HEK293 (cell line): ENCODE measurements at regions not wholly inside any gene's neighbourhood (a gene's known extent, or its start where the extent isn't known, plus 50 kb on each side); places are given as distances from the start of the nearest gene placed in this dataset.
A peak's percentile ranks its signal among the peaks of the same experiment; 100 is the strongest.

Experiments used
- CTCF ChIA-PET: fragments of 350-600 bp; formaldehyde crosslinking; extraction: SDS; loops from one replicate; lab custom pipeline; 2021; ENCODE audit warnings: antibody characterized with exemption; lab: Yijun Ruan, JAX
- POLR2A ChIA-PET: fragments of 300-600 bp; formaldehyde crosslinking; extraction: SDS; loops from one replicate; lab custom pipeline; 2020; ENCODE audit warnings: antibody characterized with exemption, inconsistent platforms; lab: Yijun Ruan, JAX
- H3K27ac ChIP-seq: fragments of 200-500 bp; sonication (Bioruptor generic); 2 replicates; pipeline ENCODE4 v1.5.1; 2014; ENCODE audit warnings: low read depth, low read length, control low read depth, inconsistent platforms; ENCODE audit errors: extremely low read depth
- H3K36me3 ChIP-seq, 2 experiments: fragments of 200-500 bp in 1 of 2; sonication (Bioruptor generic) in 1 of 2; 1 replicate in 1 of 2; 2 replicates in 1 of 2; pipeline ENCODE4 v1.5.1; 2014 to 2017; ENCODE audit warnings: inconsistent platforms in 2 of 2, low read length in 2 of 2; ENCODE audit not compliant: control insufficient read depth in 2 of 2, insufficient read depth in 1 of 2
- H3K4me1 ChIP-seq: fragments of 200-500 bp; sonication (Bioruptor generic); 2 replicates; pipeline ENCODE4 v1.5.1; 2014; ENCODE audit warnings: mild to moderate bottlenecking, low read length, inconsistent platforms; ENCODE audit not compliant: control insufficient read depth, insufficient read depth
- H3K4me3 ChIP-seq: 2 replicates; pipeline ENCODE4 v1.5.1; 2011; ENCODE audit warnings: low read depth, mild to moderate bottlenecking, control low read depth, low read length, moderate library complexity
- H3K9me3 ChIP-seq: fragments of 200-500 bp; sonication (Bioruptor generic); 2 replicates; pipeline ENCODE4 v1.5.1; 2014; ENCODE audit warnings: low read depth, low read length, inconsistent platforms; ENCODE audit not compliant: control insufficient read depth, insufficient read depth
- EGR2 ChIP-seq: fragments of 450-650 bp; formaldehyde crosslinking; IDR thresholded peaks from 2 replicates; pipeline ENCODE4 v1.5.1; 2016; ENCODE audit warnings: low read depth, missing biosample characterization, missing genetic modification characterization
- GFI1B ChIP-seq: fragments of 450-650 bp; formaldehyde crosslinking; IDR thresholded peaks from 2 replicates; pipeline ENCODE4 v1.5.1; 2016; ENCODE audit warnings: missing biosample characterization, missing genetic modification characterization
- GLI2 ChIP-seq: fragments of 450-650 bp; formaldehyde crosslinking; IDR thresholded peaks from 2 replicates; pipeline ENCODE4; 2017; ENCODE audit warnings: missing biosample characterization, missing genetic modification characterization, low read depth, borderline replicate concordance
- HOXD13 ChIP-seq: sonication (generic); formaldehyde crosslinking; IDR thresholded peaks from 2 replicates; pipeline ENCODE4 v1.8.0; 2022; ENCODE audit warnings: missing genetic modification reagents, borderline replicate concordance
- KLF1 ChIP-seq: fragments of 450-650 bp; formaldehyde crosslinking; IDR thresholded peaks from 2 replicates; pipeline ENCODE4 v1.5.1; 2016; ENCODE audit warnings: missing biosample characterization, missing genetic modification characterization
- KLF17 ChIP-seq: fragments of 450-650 bp; formaldehyde crosslinking; IDR thresholded peaks from 2 replicates; pipeline ENCODE4 v1.5.1; 2016; ENCODE audit warnings: missing biosample characterization, missing genetic modification characterization
- MEIS1 ChIP-seq: sonication (generic); formaldehyde crosslinking; IDR thresholded peaks from 2 replicates; pipeline ENCODE4 v1.8.1; 2022; ENCODE audit warnings: missing genetic modification reagents, mild to moderate bottlenecking, borderline replicate concordance
- SCRT2 ChIP-seq: fragments of 450-650 bp; formaldehyde crosslinking; IDR thresholded peaks from 2 replicates; pipeline ENCODE4 v1.5.1; 2016; ENCODE audit warnings: missing biosample characterization, missing genetic modification characterization
- ZBTB48 ChIP-seq: fragments of 450-650 bp; formaldehyde crosslinking; IDR thresholded peaks from 2 replicates; pipeline ENCODE4 v1.5.1; 2016; ENCODE audit warnings: missing biosample characterization, missing genetic modification characterization
- ZFHX2 ChIP-seq: fragments of 450-650 bp; formaldehyde crosslinking; conservative IDR thresholded peaks from 2 replicates; pipeline ENCODE4 v1.5.1; 2016; ENCODE audit warnings: missing biosample characterization, missing genetic modification characterization
- ZFP3 ChIP-seq: fragments of 450-650 bp; formaldehyde crosslinking; IDR thresholded peaks from 2 replicates; pipeline ENCODE4 v1.5.1; 2016; ENCODE audit warnings: low read depth, missing biosample characterization, missing genetic modification characterization
- ZNF138 ChIP-seq: fragments of 450-650 bp; formaldehyde crosslinking; IDR thresholded peaks from 2 replicates; pipeline ENCODE4 v1.5.1; 2016; ENCODE audit warnings: missing biosample characterization, missing genetic modification characterization, borderline replicate concordance
- ZNF146 ChIP-seq: fragments of 450-650 bp; formaldehyde crosslinking; IDR thresholded peaks from 2 replicates; pipeline ENCODE4 v1.5.1; 2016; ENCODE audit warnings: missing biosample characterization, missing genetic modification characterization
- ZNF155 ChIP-seq: fragments of 450-650 bp; formaldehyde crosslinking; IDR thresholded peaks from 2 replicates; pipeline ENCODE4 v1.5.1; 2016; ENCODE audit warnings: missing biosample characterization, missing genetic modification characterization
- ZNF311 ChIP-seq: fragments of 450-650 bp; formaldehyde crosslinking; IDR thresholded peaks from 2 replicates; pipeline ENCODE4 v1.5.1; 2017; ENCODE audit warnings: missing biosample characterization, missing genetic modification characterization, borderline replicate concordance
- ZNF335 ChIP-seq: fragments of 450-650 bp; formaldehyde crosslinking; conservative IDR thresholded peaks from 2 replicates; pipeline ENCODE4 v1.5.1; 2016; ENCODE audit warnings: missing biosample characterization, missing genetic modification characterization
- ZNF341 ChIP-seq: fragments of 450-650 bp; formaldehyde crosslinking; IDR thresholded peaks from 2 replicates; pipeline ENCODE4; 2016; ENCODE audit warnings: low read depth, missing biosample characterization, missing genetic modification characterization
- ZNF660 ChIP-seq: fragments of 450-650 bp; IDR thresholded peaks from 2 replicates; pipeline ENCODE4 v1.5.1; 2018; ENCODE audit warnings: missing biosample characterization, mild to moderate bottlenecking, missing genetic modification characterization
- ZSCAN23 ChIP-seq: fragments of 450-650 bp; formaldehyde crosslinking; IDR thresholded peaks from 2 replicates; pipeline ENCODE4 v1.5.1; 2016; ENCODE audit warnings: missing biosample characterization, missing genetic modification characterization
- TF ChIP-seq, protein P1 (sequence below): fragments of 450-650 bp; formaldehyde crosslinking; optimal IDR thresholded peaks from 2 replicates; pipeline ENCODE3; 2016; ENCODE audit warnings: missing biosample characterization, mild to moderate bottlenecking, missing genetic modification characterization
- TF ChIP-seq, protein P2 (sequence below): fragments of 450-650 bp; formaldehyde crosslinking; IDR thresholded peaks from 2 replicates; pipeline ENCODE4 v1.5.1; 2016; ENCODE audit warnings: missing biosample characterization, missing genetic modification characterization, borderline replicate concordance

DNA sequence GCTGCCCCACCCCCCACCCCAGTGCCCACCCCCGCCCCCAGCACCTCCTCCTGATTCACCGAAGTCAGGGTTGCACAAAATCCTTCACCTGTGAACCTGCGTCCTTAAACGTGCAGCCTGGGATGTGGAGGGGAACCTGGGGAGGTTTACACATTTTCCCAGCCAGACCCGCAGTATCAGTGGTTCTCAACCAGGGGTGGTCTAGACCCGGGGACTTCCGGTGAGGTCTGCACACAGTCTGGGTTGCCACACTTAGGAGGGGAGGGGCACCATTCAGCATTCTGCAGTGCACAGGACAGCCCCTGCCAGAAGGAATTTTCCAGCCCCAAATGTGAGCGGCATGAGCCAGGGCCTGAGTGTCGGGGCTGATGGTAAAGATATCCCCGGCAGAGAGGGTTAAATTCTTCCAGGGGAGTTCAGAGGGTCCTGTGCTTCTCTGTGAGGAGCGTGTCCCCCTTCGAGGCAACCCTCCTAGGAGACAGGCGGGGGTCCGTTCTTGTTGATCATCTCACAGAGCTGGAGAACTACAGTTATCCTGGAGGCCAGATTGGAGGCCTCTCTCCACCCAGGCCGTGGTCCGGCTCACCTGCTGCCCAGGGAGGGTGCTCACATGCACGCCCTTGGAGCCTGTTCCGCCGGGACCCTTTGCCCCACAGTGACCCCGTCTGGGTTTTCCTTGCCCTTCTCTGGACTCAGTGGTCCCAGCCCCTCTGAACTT lies 113.6 kb downstream of the SIK1 start:
- Histone ChIP-seq H3K4me1 (no peaks in the 10 kb centered on the region), H3K9me3 (no peaks in the 10 kb centered on the region; the same call in 1 of the 2 replicates), H3K4me3 (no peak overlapping the region), H3K27ac (no peak overlapping the region), H3K36me3 (no peaks in the 10 kb centered on the region)
- CTCF ChIA-PET, result no interaction called here
- TF ChIP-seq GFI1B (tag by site-specific recombination), result no peak
- POLR2A ChIA-PET, result no interaction called here

DNA sequence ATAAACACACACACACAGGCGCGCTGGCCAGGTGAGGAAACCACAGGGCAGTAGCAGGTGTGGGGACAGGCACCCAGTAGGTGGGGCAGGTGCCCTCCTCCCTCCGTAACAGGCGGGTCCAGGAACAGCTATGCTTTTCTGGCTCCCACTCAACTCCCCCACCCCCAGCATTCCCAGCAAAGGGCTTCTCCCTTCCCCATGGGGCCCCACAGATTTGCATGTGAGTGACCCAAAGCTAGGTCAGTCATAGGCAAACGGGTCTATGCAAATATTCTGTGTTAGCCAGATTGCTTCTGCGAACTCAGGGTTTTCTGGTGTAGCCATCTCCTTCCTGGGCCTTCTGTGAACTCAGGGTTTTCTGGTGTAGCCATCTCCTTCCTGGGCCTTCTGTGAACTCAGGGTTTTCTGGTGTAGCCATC lies 114.2 kb downstream of the SIK1 start:
- no peak overlapping the region for H3K4me3 ChIP-seq
- no peak overlapping the region for H3K27ac ChIP-seq
- ChIA-PET CTCF (no interaction called here), POLR2A (no interaction called here)
- H3K9me3 ChIP-seq, result no peaks in the 10 kb centered on the region
- no peaks in the 10 kb centered on the region for H3K4me1 ChIP-seq
- no peaks in the 10 kb centered on the region for H3K36me3 ChIP-seq
- TF ChIP-seq ZFHX2 (tag by site-specific recombination), result peak; percentile 40; the same call in 1 of the 2 replicates
- no peak for TF ChIP-seq KLF17 (tag by site-specific recombination)
- no peak for TF ChIP-seq ZSCAN23 (tag by site-specific recombination)
- peak; percentile 46 for TF ChIP-seq KLF1 (tag by site-specific recombination)
- peak; percentile 40 for TF ChIP-seq ZNF335 (tag by site-specific recombination)
- TF ChIP-seq, protein P1, sequence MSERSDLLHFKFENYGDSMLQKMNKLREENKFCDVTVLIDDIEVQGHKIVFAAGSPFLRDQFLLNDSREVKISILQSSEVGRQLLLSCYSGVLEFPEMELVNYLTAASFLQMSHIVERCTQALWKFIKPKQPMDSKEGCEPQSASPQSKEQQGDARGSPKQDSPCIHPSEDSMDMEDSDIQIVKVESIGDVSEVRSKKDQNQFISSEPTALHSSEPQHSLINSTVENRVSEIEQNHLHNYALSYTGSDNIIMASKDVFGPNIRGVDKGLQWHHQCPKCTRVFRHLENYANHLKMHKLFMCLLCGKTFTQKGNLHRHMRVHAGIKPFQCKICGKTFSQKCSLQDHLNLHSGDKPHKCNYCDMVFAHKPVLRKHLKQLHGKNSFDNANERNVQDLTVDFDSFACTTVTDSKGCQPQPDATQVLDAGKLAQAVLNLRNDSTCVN (tag by site-specific recombination), result no peak
- peak; percentile 40 for TF ChIP-seq EGR2 (tag by site-specific recombination)
- peak; percentile 83 for TF ChIP-seq ZNF341 (tag by site-specific recombination)
- TF ChIP-seq MEIS1, result no peak
- TF ChIP-seq, all 188 proteins: peak for 5

DNA sequence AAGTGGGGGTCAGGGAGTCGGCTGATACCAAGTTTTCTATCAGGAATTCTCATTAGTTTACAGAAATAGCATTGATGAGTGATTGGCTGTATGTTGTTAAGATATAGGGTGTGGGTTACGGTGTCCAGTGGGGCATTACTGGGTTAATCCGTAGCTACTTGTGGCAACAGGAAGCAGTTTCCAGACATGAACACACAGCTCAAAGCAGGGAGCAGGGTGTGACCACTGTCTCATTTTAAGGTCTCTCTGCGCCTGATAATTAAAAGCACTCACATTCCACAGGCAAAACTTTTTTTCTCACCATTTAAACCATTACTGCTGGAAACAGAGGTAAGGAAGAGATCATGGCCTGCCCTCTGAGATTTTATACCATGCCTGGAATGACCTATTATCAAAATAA lies 114.9 kb downstream of the SIK1 start:
- H3K4me1 ChIP-seq, result no peaks in the 10 kb centered on the region
- H3K27ac ChIP-seq, result no peak overlapping the region
- no peaks in the 10 kb centered on the region for H3K36me3 ChIP-seq
- no peak overlapping the region for H3K4me3 ChIP-seq
- POLR2A ChIA-PET, result interaction anchor here (1.3 kb wide), 1 partner anchor 19 kb away, joined by 3 read pairs; no protein-coding TSS in a partner anchor
- CTCF ChIA-PET, result interaction anchor here (1.0 kb wide), 1 partner anchor 41 kb away, joined by 3 read pairs; no protein-coding TSS in a partner anchor
- H3K9me3 ChIP-seq, result no peaks in the 10 kb centered on the region
- TF ChIP-seq ZBTB48 (tag by site-specific recombination), result no peak
- no peak for TF ChIP-seq ZNF311
- TF ChIP-seq SCRT2, result no peak
- no peak for TF ChIP-seq GLI2 (tag by site-specific recombination)
- no peak for TF ChIP-seq ZNF155 (tag by site-specific recombination)
- TF ChIP-seq ZNF146 (tag by site-specific recombination), result no peak
- TF ChIP-seq ZNF138 (tag by site-specific recombination), result no peak
- TF ChIP-seq HOXD13 (CRISPR knock-in tag), result no peak
- TF ChIP-seq EGR2 (tag by site-specific recombination), result no peak
- no peak for TF ChIP-seq ZNF660 (tag by site-specific recombination)
- TF ChIP-seq ZFP3 (tag by site-specific recombination), result no peak
- TF ChIP-seq, protein P2, sequence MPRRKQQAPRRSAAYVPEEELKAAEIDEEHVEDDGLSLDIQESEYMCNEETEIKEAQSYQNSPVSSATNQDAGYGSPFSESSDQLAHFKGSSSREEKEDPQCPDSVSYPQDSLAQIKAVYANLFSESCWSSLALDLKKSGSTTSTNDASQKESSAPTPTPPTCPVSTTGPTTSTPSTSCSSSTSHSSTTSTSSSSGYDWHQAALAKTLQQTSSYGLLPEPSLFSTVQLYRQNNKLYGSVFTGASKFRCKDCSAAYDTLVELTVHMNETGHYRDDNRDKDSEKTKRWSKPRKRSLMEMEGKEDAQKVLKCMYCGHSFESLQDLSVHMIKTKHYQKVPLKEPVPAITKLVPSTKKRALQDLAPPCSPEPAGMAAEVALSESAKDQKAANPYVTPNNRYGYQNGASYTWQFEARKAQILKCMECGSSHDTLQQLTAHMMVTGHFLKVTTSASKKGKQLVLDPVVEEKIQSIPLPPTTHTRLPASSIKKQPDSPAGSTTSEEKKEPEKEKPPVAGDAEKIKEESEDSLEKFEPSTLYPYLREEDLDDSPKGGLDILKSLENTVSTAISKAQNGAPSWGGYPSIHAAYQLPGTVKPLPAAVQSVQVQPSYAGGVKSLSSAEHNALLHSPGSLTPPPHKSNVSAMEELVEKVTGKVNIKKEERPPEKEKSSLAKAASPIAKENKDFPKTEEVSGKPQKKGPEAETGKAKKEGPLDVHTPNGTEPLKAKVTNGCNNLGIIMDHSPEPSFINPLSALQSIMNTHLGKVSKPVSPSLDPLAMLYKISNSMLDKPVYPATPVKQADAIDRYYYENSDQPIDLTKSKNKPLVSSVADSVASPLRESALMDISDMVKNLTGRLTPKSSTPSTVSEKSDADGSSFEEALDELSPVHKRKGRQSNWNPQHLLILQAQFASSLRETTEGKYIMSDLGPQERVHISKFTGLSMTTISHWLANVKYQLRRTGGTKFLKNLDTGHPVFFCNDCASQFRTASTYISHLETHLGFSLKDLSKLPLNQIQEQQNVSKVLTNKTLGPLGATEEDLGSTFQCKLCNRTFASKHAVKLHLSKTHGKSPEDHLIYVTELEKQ (tag by site-specific recombination), result no peak
